GM12878 (cell line): ENCODE measurements at regions not wholly inside any gene's neighbourhood (a gene's known extent, or its start where the extent isn't known, plus 50 kb on each side); places are given as distances from the start of the nearest gene placed in this dataset.

ENCODE experiments used
- BMI1 ChIP-seq: fragments of 450-650 bp; IDR thresholded peaks from 2 replicates; pipeline ENCODE4 v1.6.1; 2016; ENCODE audit warnings: mild to moderate bottlenecking, moderate library complexity, borderline replicate concordance
- CBX3 ChIP-seq: fragments of 200-600 bp; sonication (generic); IDR thresholded peaks from 2 replicates; pipeline ENCODE4 v1.6.1; 2016; ENCODE audit warnings: low read depth, borderline replicate concordance
- CREM ChIP-seq: IDR thresholded peaks from 2 replicates; pipeline ENCODE4 v1.6.1; 2014; ENCODE audit warnings: antibody characterized with exemption, low read depth
- EP300 ChIP-seq, 2 experiments: fragments of 150-350 bp in 1 of 2; IDR thresholded peaks; 2 replicates each; pipeline ENCODE4 v1.6.1; 2011 to 2012; ENCODE audit warnings: low read depth in 2 of 2, low read length in 2 of 2, borderline replicate concordance in 1 of 2, improper control_type of control experiment in 1 of 2, inconsistent platforms in 1 of 2; ENCODE audit not compliant: control insufficient read depth in 1 of 2
- GATAD2B ChIP-seq: fragments of 450-650 bp; conservative IDR thresholded peaks from 2 replicates; pipeline ENCODE4 v1.6.1; 2017; ENCODE audit warnings: low read depth, mild to moderate bottlenecking, moderate library complexity
- IRF3 ChIP-seq: fragments of 450-650 bp; IDR thresholded peaks from 2 replicates; pipeline ENCODE4 v1.6.1; 2014; ENCODE audit warnings: mild to moderate bottlenecking
- MXI1 ChIP-seq: fragments of 150-350 bp; IDR thresholded peaks from 2 replicates; pipeline ENCODE4 v1.6.1; 2011; ENCODE audit warnings: low read depth, mild to moderate bottlenecking, inconsistent platforms, low read length, improper control_type of control experiment
- NFIC ChIP-seq: IDR thresholded peaks from 2 replicates; pipeline ENCODE4 v1.6.1; 2012; ENCODE audit warnings: low read depth, mild to moderate bottlenecking, inconsistent platforms, low read length, moderate library complexity
- PRDM15 ChIP-seq: fragments of 450-650 bp; formaldehyde crosslinking; IDR thresholded peaks from 2 replicates; pipeline ENCODE4 v1.4.0; 2020; ENCODE audit warnings: mild to moderate bottlenecking, moderate library complexity
- RELB ChIP-seq: fragments of 450-650 bp; IDR thresholded peaks from 2 replicates; pipeline ENCODE4 v1.6.1; 2017; ENCODE audit warnings: low read depth, mild to moderate bottlenecking, moderate library complexity
- RUNX3 ChIP-seq: IDR thresholded peaks from 2 replicates; pipeline ENCODE4 v1.6.1; 2012; ENCODE audit warnings: low read length, inconsistent platforms
- SREBF1 ChIP-seq: IDR thresholded peaks from 2 replicates; pipeline ENCODE4 v1.6.1; 2012; ENCODE audit warnings: mild to moderate bottlenecking, low read length
- TBL1XR1 ChIP-seq: IDR thresholded peaks from 2 replicates; pipeline ENCODE4 v1.6.1; 2012; ENCODE audit warnings: low read depth, low read length, improper control_type of control experiment
- YBX1 ChIP-seq: fragments of 450-650 bp; IDR thresholded peaks from 2 replicates; pipeline ENCODE4 v1.6.1; 2016; ENCODE audit warnings: antibody characterized with exemption
- ZNF217 ChIP-seq: fragments of 450-650 bp; IDR thresholded peaks from 2 replicates; pipeline ENCODE4 v1.6.1; 2017; ENCODE audit warnings: antibody characterized with exemption, mild to moderate bottlenecking
- TF ChIP-seq, protein P1 (sequence below): fragments of 450-650 bp; IDR thresholded peaks from 2 replicates; pipeline ENCODE4 v1.6.1; 2017; ENCODE audit warnings: mild to moderate bottlenecking, low read depth, inconsistent platforms; ENCODE audit not compliant: poor library complexity, severe bottlenecking
- TF ChIP-seq, protein P2 (sequence below): fragments of 450-650 bp; IDR thresholded peaks from 2 replicates; pipeline ENCODE4 v1.6.1; 2016; ENCODE audit warnings: mild to moderate bottlenecking

DNA sequence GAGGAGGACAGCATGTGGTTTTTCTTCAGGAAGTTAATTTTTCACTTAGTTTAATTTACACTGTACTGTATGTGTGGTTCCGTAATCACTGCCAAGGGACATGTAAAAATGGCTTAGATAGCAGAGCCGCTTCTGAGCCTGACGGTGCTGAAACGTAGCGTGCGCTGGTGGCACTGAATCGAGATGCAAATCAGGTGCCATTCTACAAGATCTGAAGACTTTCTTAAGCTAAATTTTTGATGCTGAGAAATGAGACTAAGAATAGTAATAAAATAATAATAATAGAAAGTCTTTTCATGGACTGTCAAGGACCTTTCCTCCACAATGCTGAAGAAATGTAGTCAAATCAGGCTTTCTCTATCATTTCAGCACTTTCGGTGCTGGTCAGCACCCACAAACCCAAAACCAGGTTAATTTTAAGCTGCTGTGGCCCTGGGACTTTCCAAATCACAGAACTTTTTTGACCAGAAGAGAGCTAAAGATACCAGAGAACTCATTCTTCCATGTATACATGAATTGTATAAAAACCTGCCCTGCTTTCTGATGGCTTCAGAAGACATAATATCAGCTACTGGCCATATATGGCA is 183.3 kb upstream of the LMO3 start (continued):
- TF ChIP-seq PRDM15 (CRISPR knock-in tag) (no peak), GATAD2B (no peak), IRF3 (no peak), TBL1XR1 (0 out of 2 replicates have a peak, but pooled peaks have one; percentile 43), RELB (peak; percentile 97), CREM (peak; percentile 25; the same call in 1 of the 2 replicates), EP300 (IDR thresholded peaks at IDR 0.05; ENCODE audit: borderline replicate concordance in 1 of 2, control insufficient read depth in 1 of 2, low read depth in 2 of 2, low read length in 2 of 2) (peak; percentile 37 to 58; a peak in 2 of 4 replicates), ZNF217 (peak; percentile 90), SREBF1 (0 out of 2 replicates have a peak, but pooled peaks have one; percentile 9), MXI1 (peak; percentile 55; the same call in 1 of the 2 replicates), NFIC (peak; percentile 70; the same call in 1 of the 2 replicates), RUNX3 (peak; percentile 91), YBX1 (no peak), CBX3 (no peak), BMI1 (peak; percentile 54)
- TF ChIP-seq, protein P1, sequence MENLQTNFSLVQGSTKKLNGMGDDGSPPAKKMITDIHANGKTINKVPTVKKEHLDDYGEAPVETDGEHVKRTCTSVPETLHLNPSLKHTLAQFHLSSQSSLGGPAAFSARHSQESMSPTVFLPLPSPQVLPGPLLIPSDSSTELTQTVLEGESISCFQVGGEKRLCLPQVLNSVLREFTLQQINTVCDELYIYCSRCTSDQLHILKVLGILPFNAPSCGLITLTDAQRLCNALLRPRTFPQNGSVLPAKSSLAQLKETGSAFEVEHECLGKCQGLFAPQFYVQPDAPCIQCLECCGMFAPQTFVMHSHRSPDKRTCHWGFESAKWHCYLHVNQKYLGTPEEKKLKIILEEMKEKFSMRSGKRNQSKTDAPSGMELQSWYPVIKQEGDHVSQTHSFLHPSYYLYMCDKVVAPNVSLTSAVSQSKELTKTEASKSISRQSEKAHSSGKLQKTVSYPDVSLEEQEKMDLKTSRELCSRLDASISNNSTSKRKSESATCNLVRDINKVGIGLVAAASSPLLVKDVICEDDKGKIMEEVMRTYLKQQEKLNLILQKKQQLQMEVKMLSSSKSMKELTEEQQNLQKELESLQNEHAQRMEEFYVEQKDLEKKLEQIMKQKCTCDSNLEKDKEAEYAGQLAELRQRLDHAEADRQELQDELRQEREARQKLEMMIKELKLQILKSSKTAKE: peak; percentile 55
- TF ChIP-seq, protein P2, sequence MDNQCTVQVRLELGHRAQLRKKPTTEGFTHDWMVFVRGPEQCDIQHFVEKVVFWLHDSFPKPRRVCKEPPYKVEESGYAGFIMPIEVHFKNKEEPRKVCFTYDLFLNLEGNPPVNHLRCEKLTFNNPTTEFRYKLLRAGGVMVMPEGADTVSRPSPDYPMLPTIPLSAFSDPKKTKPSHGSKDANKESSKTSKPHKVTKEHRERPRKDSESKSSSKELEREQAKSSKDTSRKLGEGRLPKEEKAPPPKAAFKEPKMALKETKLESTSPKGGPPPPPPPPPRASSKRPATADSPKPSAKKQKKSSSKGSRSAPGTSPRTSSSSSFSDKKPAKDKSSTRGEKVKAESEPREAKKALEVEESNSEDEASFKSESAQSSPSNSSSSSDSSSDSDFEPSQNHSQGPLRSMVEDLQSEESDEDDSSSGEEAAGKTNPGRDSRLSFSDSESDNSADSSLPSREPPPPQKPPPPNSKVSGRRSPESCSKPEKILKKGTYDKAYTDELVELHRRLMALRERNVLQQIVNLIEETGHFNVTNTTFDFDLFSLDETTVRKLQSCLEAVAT: peak; percentile 71
